Endothelial cell of umbilical vein (primary cell): ENCODE measurements at regions not wholly inside any gene's neighbourhood (a gene's known extent, or its start where the extent isn't known, plus 50 kb on each side); places are given as distances from the start of the nearest gene placed in this dataset.

Experiments
- EZH2 ChIP-seq: IDR thresholded peaks from 2 replicates; pipeline ENCODE4 v1.6.1; 2012; ENCODE audit warnings: borderline replicate concordance, low read depth, mild to moderate bottlenecking, moderate library complexity, low read length, inconsistent platforms; ENCODE audit not compliant: severe bottlenecking
- GATA2 ChIP-seq: IDR thresholded peaks from 2 replicates; pipeline ENCODE4 v1.7.0; 2011; ENCODE audit warnings: low read depth, mild to moderate bottlenecking, moderate library complexity, mixed read lengths, low read length; ENCODE audit not compliant: insufficient read length, insufficient read depth
- JUN ChIP-seq: IDR thresholded peaks from 2 replicates; pipeline ENCODE4 v1.6.1; 2011; ENCODE audit warnings: borderline replicate concordance, low read depth; ENCODE audit not compliant: insufficient read length, insufficient read depth
- POLR2A ChIP-seq: IDR thresholded peaks from 2 replicates; pipeline ENCODE4 v1.6.1; 2012; ENCODE audit warnings: low read depth, mild to moderate bottlenecking, control low read depth, low read length
- POLR2AphosphoS5 ChIP-seq: IDR thresholded peaks from 2 replicates; pipeline ENCODE4 v1.6.1; 2012; ENCODE audit warnings: low read depth, mild to moderate bottlenecking, control low read depth, low read length, moderate library complexity; ENCODE audit not compliant: insufficient read depth
- TF ChIP-seq, protein P1 (sequence below), 2 donors: IDR thresholded peaks; 1 replicate in 1 of 2; 2 replicates in 1 of 2; pipeline ENCODE4 v1.5.1; 2011; ENCODE audit warnings: low read length in 2 of 2, mild to moderate bottlenecking in 2 of 2, moderate library complexity in 2 of 2, control low read depth in 1 of 2, inconsistent platforms in 1 of 2, low read depth in 1 of 2; ENCODE audit not compliant: insufficient read depth in 1 of 2; ENCODE audit errors: extremely low read depth in 1 of 2
- TF ChIP-seq, protein P2 (sequence below): IDR thresholded peaks from 2 replicates; pipeline ENCODE4 v1.6.1; 2011; ENCODE audit not compliant: insufficient read depth, insufficient read length

DNA sequence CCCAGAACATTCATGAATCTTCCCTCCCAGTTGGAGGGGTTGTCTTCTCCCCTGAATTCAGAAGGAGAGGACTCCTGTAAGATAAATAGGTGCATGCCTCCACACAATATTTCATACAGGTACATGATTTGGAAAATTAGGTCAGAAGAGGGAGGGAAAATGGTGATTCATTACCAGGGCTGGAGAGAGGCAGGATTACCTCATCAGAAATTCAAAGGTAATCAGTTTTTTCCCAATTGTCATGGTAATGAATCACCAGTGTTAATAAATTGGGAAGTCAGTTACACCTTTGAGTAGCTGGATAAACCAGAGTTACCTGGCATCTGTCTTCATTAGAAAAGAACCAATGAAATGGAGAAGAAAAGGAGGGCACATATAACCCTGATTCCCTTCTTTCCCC, 128.5 kb downstream of the EN1 start:
- TF ChIP-seq, protein P1, sequence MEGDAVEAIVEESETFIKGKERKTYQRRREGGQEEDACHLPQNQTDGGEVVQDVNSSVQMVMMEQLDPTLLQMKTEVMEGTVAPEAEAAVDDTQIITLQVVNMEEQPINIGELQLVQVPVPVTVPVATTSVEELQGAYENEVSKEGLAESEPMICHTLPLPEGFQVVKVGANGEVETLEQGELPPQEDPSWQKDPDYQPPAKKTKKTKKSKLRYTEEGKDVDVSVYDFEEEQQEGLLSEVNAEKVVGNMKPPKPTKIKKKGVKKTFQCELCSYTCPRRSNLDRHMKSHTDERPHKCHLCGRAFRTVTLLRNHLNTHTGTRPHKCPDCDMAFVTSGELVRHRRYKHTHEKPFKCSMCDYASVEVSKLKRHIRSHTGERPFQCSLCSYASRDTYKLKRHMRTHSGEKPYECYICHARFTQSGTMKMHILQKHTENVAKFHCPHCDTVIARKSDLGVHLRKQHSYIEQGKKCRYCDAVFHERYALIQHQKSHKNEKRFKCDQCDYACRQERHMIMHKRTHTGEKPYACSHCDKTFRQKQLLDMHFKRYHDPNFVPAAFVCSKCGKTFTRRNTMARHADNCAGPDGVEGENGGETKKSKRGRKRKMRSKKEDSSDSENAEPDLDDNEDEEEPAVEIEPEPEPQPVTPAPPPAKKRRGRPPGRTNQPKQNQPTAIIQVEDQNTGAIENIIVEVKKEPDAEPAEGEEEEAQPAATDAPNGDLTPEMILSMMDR (IDR thresholded peaks at IDR 0.05; ENCODE audit: extremely low read depth in 1 of 2, insufficient read depth in 1 of 2, low read depth in 1 of 2, low read length in 2 of 2) = no peak
- TF ChIP-seq, protein P2, sequence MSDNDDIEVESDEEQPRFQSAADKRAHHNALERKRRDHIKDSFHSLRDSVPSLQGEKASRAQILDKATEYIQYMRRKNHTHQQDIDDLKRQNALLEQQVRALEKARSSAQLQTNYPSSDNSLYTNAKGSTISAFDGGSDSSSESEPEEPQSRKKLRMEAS = no peak
- TF ChIP-seq POLR2AphosphoS5 = no peak
- TF ChIP-seq EZH2 = no peak
- TF ChIP-seq POLR2A = no peak
- TF ChIP-seq JUN = no peak
- no peak for TF ChIP-seq GATA2
